ENCODE measurements at regions not wholly inside any gene's neighbourhood (a gene's known extent, or its start where the extent isn't known, plus 50 kb on each side); places are given as distances from the start of the nearest gene placed in this dataset.

DNA sequence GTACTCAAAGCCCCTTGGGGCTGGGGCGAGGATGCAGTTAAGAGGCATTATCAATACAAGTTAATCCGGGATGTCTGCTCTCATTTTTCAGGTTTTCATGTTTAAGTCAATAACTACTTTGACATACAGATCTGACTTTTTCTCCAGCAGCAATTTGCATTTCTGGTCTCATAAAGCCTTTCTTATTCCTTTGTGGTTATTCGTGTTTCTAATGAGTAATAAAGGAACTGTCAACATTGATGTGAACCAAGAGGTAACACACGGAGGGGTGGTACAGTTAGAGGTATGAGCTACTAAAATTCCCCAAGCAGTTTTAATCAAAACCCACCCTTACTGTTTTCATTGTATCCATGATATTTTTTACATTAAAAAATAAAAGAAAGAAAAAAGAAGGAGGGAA is 138.0 kb upstream of the NFIB start:
- TF ChIP-seq POLR2AphosphoS5 (IDR thresholded peaks at IDR 0.05; ENCODE audit: low read depth, low read length), result no peak
- TF ChIP-seq REST (IDR thresholded peaks at IDR 0.05; ENCODE audit: insufficient read depth in 1 of 2, low read depth in 2 of 2, low read length in 2 of 2), result no peak
- TF ChIP-seq TAF1 (IDR thresholded peaks at IDR 0.05; ENCODE audit: borderline replicate concordance, insufficient read depth, low read length), result no peak
- TF ChIP-seq SIN3A (IDR thresholded peaks at IDR 0.05; ENCODE audit: borderline replicate concordance, insufficient read depth, low read length), result no peak
